Neural cell (in vitro differentiated cells): ENCODE measurements at regions not wholly inside any gene's neighbourhood (a gene's known extent, or its start where the extent isn't known, plus 50 kb on each side); places are given as distances from the start of the nearest gene placed in this dataset.

Source experiments
- H2AFZ ChIP-seq: fragments of 200-600, 300-800 bp; sonication (generic), shearing (Covaris generic); 2 replicates; pipeline ENCODE4 v1.6.0; 2014; ENCODE audit warnings: low read depth, mild to moderate bottlenecking, antibody characterized with exemption, low read length, moderate library complexity
- H3F3A ChIP-seq: fragments of 200-600 bp; shearing (Covaris generic); 2 replicates; pipeline ENCODE4 v1.6.1; 2016; ENCODE audit warnings: mild to moderate bottlenecking, moderate library complexity, mixed read lengths, antibody characterized with exemption, low read length; ENCODE audit not compliant: insufficient read depth, poor library complexity, severe bottlenecking
- H3K27ac ChIP-seq: fragments of 200-600, 300-800 bp; sonication (generic), shearing (Covaris generic); 2 replicates; pipeline ENCODE4 v1.5.1; 2014; ENCODE audit warnings: mild to moderate bottlenecking, low read length, moderate library complexity
- H3K27me3 ChIP-seq: fragments of 300-800, 200-600 bp; sonication (generic), shearing (Covaris generic); 2 replicates; pipeline ENCODE4 v1.6.0; 2014; ENCODE audit warnings: mild to moderate bottlenecking, low read depth, low read length, moderate library complexity; ENCODE audit not compliant: insufficient read depth
- H3K36me3 ChIP-seq: fragments of 300-800, 200-600 bp; sonication (generic), shearing (Covaris generic); 2 replicates; pipeline ENCODE4 v1.5.1; 2014; ENCODE audit warnings: mild to moderate bottlenecking, antibody characterized with exemption, low read length, moderate library complexity; ENCODE audit not compliant: insufficient read depth
- H3K4me2 ChIP-seq: fragments of 300-800, 200-600 bp; sonication (generic), shearing (Covaris generic); 2 replicates; pipeline ENCODE4 v1.6.0; 2014; ENCODE audit warnings: mild to moderate bottlenecking, low read length
- H3K4me3 ChIP-seq: fragments of 300-800, 200-600 bp; sonication (generic), shearing (Covaris generic); 2 replicates; pipeline ENCODE4 v1.5.1; 2014; ENCODE audit warnings: mild to moderate bottlenecking, low read length, moderate library complexity
- H3K79me2 ChIP-seq: fragments of 200-600 bp; shearing (Covaris generic); replicated peaks from 2 replicates; pipeline ENCODE4 v1.6.0; 2014; ENCODE audit warnings: mild to moderate bottlenecking, low read length, moderate library complexity; ENCODE audit not compliant: insufficient read depth
- H3K9ac ChIP-seq: fragments of 300-800, 200-600 bp; sonication (generic), shearing (Covaris generic); 2 replicates; pipeline ENCODE4 v1.6.1; 2016; ENCODE audit warnings: mild to moderate bottlenecking, low read length, mixed read lengths
- H3K9me2 ChIP-seq: fragments of 200-600 bp; shearing (Covaris generic); 2 replicates; pipeline ENCODE4 v1.6.1; 2016; ENCODE audit warnings: mild to moderate bottlenecking, low read length, mixed read lengths; ENCODE audit not compliant: insufficient read depth
- H3K9me3 ChIP-seq: fragments of 200-600, 300-800 bp; sonication (generic), shearing (Covaris generic); 2 replicates; pipeline ENCODE4 v1.6.1; 2016; ENCODE audit warnings: mild to moderate bottlenecking, mixed run types, low read length, moderate library complexity, mixed read lengths
- H4K20me1 ChIP-seq: fragments of 200-600 bp; shearing (Covaris generic); 2 replicates; pipeline ENCODE4 v1.6.1; 2016; ENCODE audit warnings: mild to moderate bottlenecking, mixed run types; ENCODE audit not compliant: insufficient read depth
- EP300 ChIP-seq: fragments of 450-650 bp; conservative IDR thresholded peaks from 2 replicates; pipeline ENCODE4 v1.6.1; 2014; ENCODE audit warnings: antibody characterized with exemption, mild to moderate bottlenecking, moderate library complexity; ENCODE audit not compliant: poor library complexity, severe bottlenecking
- EZH2 ChIP-seq: fragments of 200-600, 300-800 bp; shearing (Covaris generic), sonication (generic); IDR thresholded peaks from 2 replicates; pipeline ENCODE4 v1.6.1; 2014; ENCODE audit warnings: antibody characterized with exemption, low read length, borderline replicate concordance, mild to moderate bottlenecking; ENCODE audit not compliant: insufficient read depth, poor library complexity, severe bottlenecking
- MXI1 ChIP-seq: fragments of 450-650 bp; conservative IDR thresholded peaks from 2 replicates; pipeline ENCODE4 v1.6.1; 2014; ENCODE audit warnings: antibody characterized with exemption, mild to moderate bottlenecking; ENCODE audit not compliant: poor library complexity, severe bottlenecking
- POLR2AphosphoS5 ChIP-seq: IDR thresholded peaks from 2 replicates; pipeline ENCODE4 v1.6.1; 2012
- RAD21 ChIP-seq: fragments of 450-650 bp; conservative IDR thresholded peaks from 2 replicates; pipeline ENCODE4 v1.6.1; 2014; ENCODE audit warnings: antibody characterized with exemption, mild to moderate bottlenecking, moderate library complexity
- SMC3 ChIP-seq: fragments of 450-650 bp; conservative IDR thresholded peaks from 2 replicates; pipeline ENCODE4 v1.6.1; 2014; ENCODE audit warnings: antibody characterized with exemption, mild to moderate bottlenecking, moderate library complexity; ENCODE audit not compliant: poor library complexity
- TAF1 ChIP-seq: IDR thresholded peaks from 2 replicates; pipeline ENCODE4 v1.6.1; 2012; ENCODE audit warnings: low read depth
- TF ChIP-seq, protein P1 (sequence below): fragments of 450-650 bp; IDR thresholded peaks from 2 replicates; pipeline ENCODE4 v1.5.1; 2014; ENCODE audit warnings: antibody characterized with exemption, mild to moderate bottlenecking, moderate library complexity; ENCODE audit not compliant: poor library complexity, severe bottlenecking
- TF ChIP-seq, protein P2 (sequence below): IDR thresholded peaks from 2 replicates; pipeline ENCODE4 v1.6.1; 2012; ENCODE audit warnings: borderline replicate concordance

DNA sequence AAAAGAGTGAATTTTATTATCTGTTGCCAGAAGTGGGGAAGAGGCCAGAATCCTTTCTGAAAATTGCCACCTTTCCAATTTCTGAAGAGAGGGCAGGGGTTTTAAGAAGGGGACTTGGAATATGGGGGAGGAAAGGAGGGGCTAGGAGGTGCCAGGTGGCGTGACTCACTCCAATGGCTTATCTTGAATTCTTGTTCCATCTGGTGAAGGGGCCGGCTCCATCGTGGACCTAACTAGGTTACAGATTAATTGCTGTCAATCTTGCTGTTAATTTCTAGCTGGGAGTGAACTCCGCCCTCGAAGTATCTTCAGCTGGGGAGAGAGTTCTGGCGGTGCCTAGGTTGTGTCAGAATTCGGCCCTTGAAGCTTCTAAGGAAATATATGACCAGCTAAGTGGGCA, 138.7 kb downstream of the YTHDC2 start:
- no peak overlapping the region for H2AFZ ChIP-seq
- no peaks in the 10 kb centered on the region for H3K9me2 ChIP-seq
- H3K27ac ChIP-seq = no peak overlapping the region
- no peak overlapping the region for H3K4me3 ChIP-seq
- H3K9ac ChIP-seq = no peak overlapping the region
- H3K79me2 ChIP-seq = no peaks in the 10 kb centered on the region
- H3K27me3 ChIP-seq = no peaks in the 10 kb centered on the region
- H3K4me2 ChIP-seq = no peak overlapping the region
- H3K9me3 ChIP-seq = no peaks in the 10 kb centered on the region
- TF ChIP-seq, protein P1, sequence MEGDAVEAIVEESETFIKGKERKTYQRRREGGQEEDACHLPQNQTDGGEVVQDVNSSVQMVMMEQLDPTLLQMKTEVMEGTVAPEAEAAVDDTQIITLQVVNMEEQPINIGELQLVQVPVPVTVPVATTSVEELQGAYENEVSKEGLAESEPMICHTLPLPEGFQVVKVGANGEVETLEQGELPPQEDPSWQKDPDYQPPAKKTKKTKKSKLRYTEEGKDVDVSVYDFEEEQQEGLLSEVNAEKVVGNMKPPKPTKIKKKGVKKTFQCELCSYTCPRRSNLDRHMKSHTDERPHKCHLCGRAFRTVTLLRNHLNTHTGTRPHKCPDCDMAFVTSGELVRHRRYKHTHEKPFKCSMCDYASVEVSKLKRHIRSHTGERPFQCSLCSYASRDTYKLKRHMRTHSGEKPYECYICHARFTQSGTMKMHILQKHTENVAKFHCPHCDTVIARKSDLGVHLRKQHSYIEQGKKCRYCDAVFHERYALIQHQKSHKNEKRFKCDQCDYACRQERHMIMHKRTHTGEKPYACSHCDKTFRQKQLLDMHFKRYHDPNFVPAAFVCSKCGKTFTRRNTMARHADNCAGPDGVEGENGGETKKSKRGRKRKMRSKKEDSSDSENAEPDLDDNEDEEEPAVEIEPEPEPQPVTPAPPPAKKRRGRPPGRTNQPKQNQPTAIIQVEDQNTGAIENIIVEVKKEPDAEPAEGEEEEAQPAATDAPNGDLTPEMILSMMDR = no peak
- TF ChIP-seq POLR2AphosphoS5 (no peak), MXI1 (no peak), EZH2 (no peak), EP300 (no peak), SMC3 (no peak), TAF1 (no peak), RAD21 (no peak)
- TF ChIP-seq, protein P2, sequence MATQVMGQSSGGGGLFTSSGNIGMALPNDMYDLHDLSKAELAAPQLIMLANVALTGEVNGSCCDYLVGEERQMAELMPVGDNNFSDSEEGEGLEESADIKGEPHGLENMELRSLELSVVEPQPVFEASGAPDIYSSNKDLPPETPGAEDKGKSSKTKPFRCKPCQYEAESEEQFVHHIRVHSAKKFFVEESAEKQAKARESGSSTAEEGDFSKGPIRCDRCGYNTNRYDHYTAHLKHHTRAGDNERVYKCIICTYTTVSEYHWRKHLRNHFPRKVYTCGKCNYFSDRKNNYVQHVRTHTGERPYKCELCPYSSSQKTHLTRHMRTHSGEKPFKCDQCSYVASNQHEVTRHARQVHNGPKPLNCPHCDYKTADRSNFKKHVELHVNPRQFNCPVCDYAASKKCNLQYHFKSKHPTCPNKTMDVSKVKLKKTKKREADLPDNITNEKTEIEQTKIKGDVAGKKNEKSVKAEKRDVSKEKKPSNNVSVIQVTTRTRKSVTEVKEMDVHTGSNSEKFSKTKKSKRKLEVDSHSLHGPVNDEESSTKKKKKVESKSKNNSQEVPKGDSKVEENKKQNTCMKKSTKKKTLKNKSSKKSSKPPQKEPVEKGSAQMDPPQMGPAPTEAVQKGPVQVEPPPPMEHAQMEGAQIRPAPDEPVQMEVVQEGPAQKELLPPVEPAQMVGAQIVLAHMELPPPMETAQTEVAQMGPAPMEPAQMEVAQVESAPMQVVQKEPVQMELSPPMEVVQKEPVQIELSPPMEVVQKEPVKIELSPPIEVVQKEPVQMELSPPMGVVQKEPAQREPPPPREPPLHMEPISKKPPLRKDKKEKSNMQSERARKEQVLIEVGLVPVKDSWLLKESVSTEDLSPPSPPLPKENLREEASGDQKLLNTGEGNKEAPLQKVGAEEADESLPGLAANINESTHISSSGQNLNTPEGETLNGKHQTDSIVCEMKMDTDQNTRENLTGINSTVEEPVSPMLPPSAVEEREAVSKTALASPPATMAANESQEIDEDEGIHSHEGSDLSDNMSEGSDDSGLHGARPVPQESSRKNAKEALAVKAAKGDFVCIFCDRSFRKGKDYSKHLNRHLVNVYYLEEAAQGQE = no peak
- no peaks in the 10 kb centered on the region for H3F3A ChIP-seq
- H4K20me1 ChIP-seq = no peaks in the 10 kb centered on the region
- no peaks in the 10 kb centered on the region for H3K36me3 ChIP-seq

DNA sequence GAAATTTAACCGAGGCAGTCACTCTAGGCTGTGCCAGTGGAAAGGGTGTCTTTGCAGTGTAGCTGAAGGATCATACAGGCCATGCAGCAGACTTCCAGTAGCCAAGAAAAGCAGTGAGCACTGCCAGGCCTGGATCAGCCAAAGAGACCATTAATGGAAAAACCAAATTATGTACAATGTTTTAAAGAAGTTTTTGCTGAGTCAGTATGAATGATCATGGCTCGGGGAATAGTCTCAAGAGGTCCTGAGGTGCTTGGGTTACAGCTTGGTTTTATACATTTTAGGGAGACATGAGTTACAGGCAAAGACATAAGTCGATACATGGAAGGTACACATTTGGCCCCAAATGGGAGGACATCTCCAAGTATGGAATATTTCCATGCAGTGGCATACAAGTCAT, 141.3 kb downstream of the YTHDC2 start:
- H3K4me3 ChIP-seq = no peak overlapping the region
- H4K20me1 ChIP-seq = no peaks in the 10 kb centered on the region
- no peak overlapping the region for H3K4me2 ChIP-seq
- H3K79me2 ChIP-seq = no peaks in the 10 kb centered on the region
- H3K36me3 ChIP-seq = no peaks in the 10 kb centered on the region
- H3K27ac ChIP-seq = no peak overlapping the region
- H3K9me2 ChIP-seq = no peaks in the 10 kb centered on the region
- no peak overlapping the region for H3K9ac ChIP-seq
- TF ChIP-seq, protein P1 = no peak
- TF ChIP-seq RAD21 (no peak), TAF1 (no peak), EZH2 (no peak), POLR2AphosphoS5 (no peak), SMC3 (no peak), EP300 (no peak), MXI1 (no peak)
- TF ChIP-seq, protein P2 = no peak
- no peaks in the 10 kb centered on the region for H3F3A ChIP-seq
- no peaks in the 10 kb centered on the region for H3K27me3 ChIP-seq
- H2AFZ ChIP-seq = no peak overlapping the region
- no peaks in the 10 kb centered on the region for H3K9me3 ChIP-seq
